ENCODE measurements at regions not wholly inside any gene's neighbourhood (a gene's known extent, or its start where the extent isn't known, plus 50 kb on each side); places are given as distances from the start of the nearest gene placed in this dataset.
A peak's percentile ranks its signal among the peaks of the same experiment; 100 is the strongest.

DNA sequence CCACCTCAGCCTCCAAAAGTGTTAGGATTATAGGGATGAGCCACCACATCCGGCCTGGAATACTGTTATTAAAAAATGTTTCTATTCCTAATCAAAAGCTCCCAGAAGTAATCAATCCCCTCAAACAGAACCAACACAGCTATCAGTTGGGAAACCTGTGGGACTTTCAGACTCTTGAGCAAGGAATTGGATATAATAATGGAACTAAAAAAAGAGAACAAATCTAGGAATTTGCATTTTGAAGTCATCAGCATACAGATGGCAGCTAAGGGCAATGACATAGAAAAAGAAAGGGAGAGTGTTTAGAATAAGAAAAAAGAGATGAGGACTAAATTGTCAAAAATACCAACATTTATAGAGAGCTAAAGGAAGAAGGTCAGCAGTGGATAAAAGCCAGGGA is 54.7 kb upstream of the AMN1 start:
- ATAC-seq (ENCODE audit: insufficient read depth, low read depth) (no peak), DNase-seq (no peak)
- Histone ChIP-seq H2AFZ (ENCODE audit: low read depth, low read length) (0 out of 2 replicates have a peak overlapping the region, but pooled peaks have one; percentile 54), H3K4me2 (ENCODE audit: insufficient read depth, low read length) (no peak overlapping the region), H3K4me3 (ENCODE audit: low read depth in 1 of 2, low read length in 2 of 2) (no peak overlapping the region), H3K27ac (ENCODE audit: low read length) (no peak overlapping the region), H3K4me1 (ENCODE audit: insufficient read depth, low read length) (no peaks in the 10 kb centered on the region), H3K79me2 (ENCODE audit: insufficient read depth, low read length) (no peaks in the 10 kb centered on the region), H3K9ac (ENCODE audit: low read depth, low read length) (no peak overlapping the region), H3K27me3 (ENCODE audit: insufficient read depth, low read length, poor library complexity) (no peaks in the 10 kb centered on the region), H4K20me1 (ENCODE audit: insufficient read depth, low read length) (no peaks in the 10 kb centered on the region), H3K9me3 (ENCODE audit: insufficient read depth, low read length, severe bottlenecking) (peaks cover 3% of the 10 kb centered on the region), H3K36me3 (ENCODE audit: insufficient read depth, low read length) (no peaks in the 10 kb centered on the region)
- TF ChIP-seq, protein P1, sequence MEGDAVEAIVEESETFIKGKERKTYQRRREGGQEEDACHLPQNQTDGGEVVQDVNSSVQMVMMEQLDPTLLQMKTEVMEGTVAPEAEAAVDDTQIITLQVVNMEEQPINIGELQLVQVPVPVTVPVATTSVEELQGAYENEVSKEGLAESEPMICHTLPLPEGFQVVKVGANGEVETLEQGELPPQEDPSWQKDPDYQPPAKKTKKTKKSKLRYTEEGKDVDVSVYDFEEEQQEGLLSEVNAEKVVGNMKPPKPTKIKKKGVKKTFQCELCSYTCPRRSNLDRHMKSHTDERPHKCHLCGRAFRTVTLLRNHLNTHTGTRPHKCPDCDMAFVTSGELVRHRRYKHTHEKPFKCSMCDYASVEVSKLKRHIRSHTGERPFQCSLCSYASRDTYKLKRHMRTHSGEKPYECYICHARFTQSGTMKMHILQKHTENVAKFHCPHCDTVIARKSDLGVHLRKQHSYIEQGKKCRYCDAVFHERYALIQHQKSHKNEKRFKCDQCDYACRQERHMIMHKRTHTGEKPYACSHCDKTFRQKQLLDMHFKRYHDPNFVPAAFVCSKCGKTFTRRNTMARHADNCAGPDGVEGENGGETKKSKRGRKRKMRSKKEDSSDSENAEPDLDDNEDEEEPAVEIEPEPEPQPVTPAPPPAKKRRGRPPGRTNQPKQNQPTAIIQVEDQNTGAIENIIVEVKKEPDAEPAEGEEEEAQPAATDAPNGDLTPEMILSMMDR (IDR thresholded peaks at IDR 0.05; ENCODE audit: borderline replicate concordance, extremely low read depth, low read length, poor library complexity, severe bottlenecking) = no peak
- no peak for TF ChIP-seq EZH2 (IDR thresholded peaks at IDR 0.05; ENCODE audit: borderline replicate concordance, low read depth, low read length, severe bottlenecking)

DNA sequence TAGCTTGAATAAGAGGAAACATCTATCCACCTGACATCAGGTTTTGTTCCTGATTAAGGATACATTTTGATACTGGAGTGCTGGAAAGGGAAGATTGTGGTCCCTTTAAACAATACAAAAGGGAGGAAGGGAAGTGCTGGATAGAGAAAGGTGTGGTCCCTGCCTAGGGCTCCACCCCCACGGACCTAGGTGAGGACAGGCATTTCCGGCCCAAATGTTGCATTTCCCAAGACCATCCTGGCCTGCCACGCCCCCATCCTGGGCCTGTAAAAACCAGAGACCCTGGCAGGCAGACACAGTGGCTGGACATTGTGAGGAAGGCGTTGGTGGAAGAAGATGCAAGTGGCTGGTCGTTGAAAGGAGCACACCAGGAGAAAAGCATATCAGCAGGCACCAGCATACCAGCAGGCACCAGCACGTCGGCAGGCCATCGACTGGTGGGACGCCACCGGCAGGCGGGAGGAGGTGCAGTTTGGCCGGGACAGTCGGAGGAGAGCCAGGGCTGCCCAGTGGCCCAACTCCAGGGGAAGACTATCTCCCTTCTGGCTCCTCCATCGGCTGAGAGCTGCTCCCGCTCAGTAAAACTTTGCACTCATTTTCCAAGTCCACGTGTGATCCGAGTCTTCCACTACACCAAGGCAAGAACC is 53.2 kb upstream of the AMN1 start:
- no peaks in the 10 kb centered on the region for H3K4me1 ChIP-seq (ENCODE audit: insufficient read depth, low read length)
- H2AFZ ChIP-seq (ENCODE audit: low read depth, low read length) = no peak overlapping the region; the same call in 1 of the 2 replicates
- no peaks in the 10 kb centered on the region for H3K36me3 ChIP-seq (ENCODE audit: insufficient read depth, low read length)
- H3K27me3 ChIP-seq (ENCODE audit: insufficient read depth, low read length, poor library complexity) = no peaks in the 10 kb centered on the region
- DNase-seq = no peak
- H3K9ac ChIP-seq (ENCODE audit: low read depth, low read length) = no peak overlapping the region
- peaks cover 3% of the 10 kb centered on the region for H3K9me3 ChIP-seq (ENCODE audit: insufficient read depth, low read length, severe bottlenecking)
- no peak overlapping the region for H3K4me2 ChIP-seq (ENCODE audit: insufficient read depth, low read length)
- H3K27ac ChIP-seq (ENCODE audit: low read length) = no peak overlapping the region
- no peak overlapping the region for H3K4me3 ChIP-seq (ENCODE audit: low read depth in 1 of 2, low read length in 2 of 2)
- TF ChIP-seq, protein P1 (IDR thresholded peaks at IDR 0.05; ENCODE audit: borderline replicate concordance, extremely low read depth, low read length, poor library complexity, severe bottlenecking) = no peak
- no peak for TF ChIP-seq EZH2 (IDR thresholded peaks at IDR 0.05; ENCODE audit: borderline replicate concordance, low read depth, low read length, severe bottlenecking)
- no peak for ATAC-seq (ENCODE audit: insufficient read depth, low read depth)
- no peaks in the 10 kb centered on the region for H4K20me1 ChIP-seq (ENCODE audit: insufficient read depth, low read length)
- no peaks in the 10 kb centered on the region for H3K79me2 ChIP-seq (ENCODE audit: insufficient read depth, low read length)

DNA sequence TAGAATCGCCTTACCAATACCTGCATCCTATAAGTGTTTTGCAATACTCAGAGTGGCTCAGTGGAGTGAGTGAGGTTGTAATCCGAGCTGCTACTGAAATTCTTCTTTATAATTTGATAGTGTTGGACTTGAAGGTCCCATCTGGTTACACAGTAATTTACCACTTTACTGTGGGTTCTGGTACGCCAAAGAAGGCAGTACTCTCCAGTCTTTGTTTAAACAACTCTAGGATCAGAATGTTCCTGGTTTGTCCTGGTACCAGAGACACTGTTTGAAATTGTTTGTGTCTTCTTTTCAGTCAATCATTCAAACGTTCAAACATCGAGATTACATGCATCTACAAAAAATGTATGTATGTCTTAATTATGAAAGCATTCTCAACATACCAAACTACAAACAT is 51.3 kb upstream of the AMN1 start:
- Histone ChIP-seq H4K20me1 (ENCODE audit: insufficient read depth, low read length) (no peaks in the 10 kb centered on the region), H3K79me2 (ENCODE audit: insufficient read depth, low read length) (no peaks in the 10 kb centered on the region), H3K9me3 (ENCODE audit: insufficient read depth, low read length, severe bottlenecking) (peaks cover 3% of the 10 kb centered on the region), H3K4me1 (ENCODE audit: insufficient read depth, low read length) (no peaks in the 10 kb centered on the region), H3K27ac (ENCODE audit: low read length) (no peak overlapping the region), H3K9ac (ENCODE audit: low read depth, low read length) (no peak overlapping the region), H3K4me3 (ENCODE audit: low read depth in 1 of 2, low read length in 2 of 2) (no peak overlapping the region), H3K4me2 (ENCODE audit: insufficient read depth, low read length) (no peak overlapping the region), H2AFZ (ENCODE audit: low read depth, low read length) (no peak overlapping the region), H3K36me3 (ENCODE audit: insufficient read depth, low read length) (no peaks in the 10 kb centered on the region), H3K27me3 (ENCODE audit: insufficient read depth, low read length, poor library complexity) (no peaks in the 10 kb centered on the region)
- ATAC-seq (ENCODE audit: insufficient read depth, low read depth) = no peak
- DNase-seq = no peak
- TF ChIP-seq, protein P1 (IDR thresholded peaks at IDR 0.05; ENCODE audit: borderline replicate concordance, extremely low read depth, low read length, poor library complexity, severe bottlenecking) = no peak
- no peak for TF ChIP-seq EZH2 (IDR thresholded peaks at IDR 0.05; ENCODE audit: borderline replicate concordance, low read depth, low read length, severe bottlenecking)

Measured in DND-41 (cell line).